Upper lobe of right lung (tissue), 1 donor: ENCODE measurements at regions not wholly inside any gene's neighbourhood (a gene's known extent, or its start where the extent isn't known, plus 50 kb on each side); places are given as distances from the start of the nearest gene placed in this dataset.

Experiments
- ATAC-seq: fragments of 200-7000 bp; cut with Tn5 transposase; one replicate; pipeline ENCODE4 v1.9.1; 2020; ENCODE audit warnings: mild to moderate bottlenecking, moderate library complexity
- DNase-seq: peaks from one replicate; pipeline ENCODE4 v3.0.0-alpha.2; 2020
- H3K27ac ChIP-seq: fragments of 200-600 bp; one replicate; pipeline ENCODE4 v1.8.0; 2022
- H3K27me3 ChIP-seq: fragments of 200-600 bp; one replicate; pipeline ENCODE4 v1.8.0; 2022; ENCODE audit warnings: mild to moderate bottlenecking
- H3K36me3 ChIP-seq: fragments of 200-600 bp; one replicate; pipeline ENCODE4 v1.8.0; 2022
- H3K4me1 ChIP-seq: fragments of 200-600 bp; one replicate; pipeline ENCODE4 v1.8.0; 2022
- H3K4me3 ChIP-seq: fragments of 200-600 bp; one replicate; pipeline ENCODE4 v1.8.0; 2022; ENCODE audit warnings: mild to moderate bottlenecking
- H3K9me3 ChIP-seq: fragments of 200-600 bp; one replicate; pipeline ENCODE4 v1.8.0; 2022
- CTCF ChIP-seq: fragments of 200-600 bp; IDR thresholded peaks from one replicate; pipeline ENCODE4 v1.8.0; 2022; ENCODE audit warnings: antibody characterized with exemption
- intact Hi-C: fragments of 100-400 bp; cut with DNase I; formaldehyde crosslinking; loops from one replicate; pipeline ENCODE4 v1.11.0; 2022
- donor health status: DM: no; HTN: yes; CAD: no; lungs with severe emphysema.

GRCh38 chr10:33716501-33717267 is 382.2 kb upstream of the NRP1 start:
- Histone ChIP-seq H3K27me3 (no peaks in the 10 kb centered on the region), H3K36me3 (no peaks in the 10 kb centered on the region), H3K4me1 (peaks cover 3% of the 10 kb centered on the region), H3K4me3 (no peak overlapping the region), H3K9me3 (no peaks in the 10 kb centered on the region), H3K27ac (no peak overlapping the region)
- TF ChIP-seq CTCF, result no peak
- ATAC-seq, result no peak
- DNase-seq, result no peak
- intact Hi-C loops, result no loop called here

DNA sequence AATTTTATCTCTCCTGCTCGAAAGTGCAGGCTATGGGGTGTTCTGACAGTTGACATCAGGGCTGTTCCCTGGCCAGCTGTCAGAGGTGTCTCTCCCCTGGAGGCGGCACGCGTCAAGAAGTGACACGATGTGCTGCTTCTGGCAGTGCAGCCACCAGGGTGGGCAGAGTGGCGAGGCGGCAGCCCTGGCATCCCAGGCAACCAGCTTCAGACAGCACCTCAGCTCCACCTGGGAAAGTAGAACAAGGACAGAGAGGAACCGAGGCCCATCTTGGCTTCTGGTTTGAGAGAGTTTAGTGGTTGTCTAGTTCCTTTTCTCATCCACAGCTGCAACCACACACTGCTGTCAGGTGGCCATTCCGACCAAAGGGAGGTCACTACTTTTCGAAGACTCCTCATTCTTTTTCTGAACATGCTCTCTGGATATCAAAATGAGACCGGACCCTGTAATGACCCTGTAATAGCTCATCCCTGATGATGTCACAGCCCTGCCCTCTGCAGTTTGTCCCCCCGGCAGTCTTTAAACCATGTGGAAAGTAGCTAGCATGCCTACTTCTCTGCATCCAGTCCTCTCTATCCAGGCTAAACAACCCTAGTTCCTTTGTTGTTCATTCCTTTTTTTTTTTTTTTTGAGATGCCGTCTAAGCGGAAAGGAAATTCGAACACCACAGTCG is 381.0 kb upstream of the NRP1 start:
- no peak for TF ChIP-seq CTCF
- no peak overlapping the region for H3K27ac ChIP-seq
- no peak for DNase-seq

DNA sequence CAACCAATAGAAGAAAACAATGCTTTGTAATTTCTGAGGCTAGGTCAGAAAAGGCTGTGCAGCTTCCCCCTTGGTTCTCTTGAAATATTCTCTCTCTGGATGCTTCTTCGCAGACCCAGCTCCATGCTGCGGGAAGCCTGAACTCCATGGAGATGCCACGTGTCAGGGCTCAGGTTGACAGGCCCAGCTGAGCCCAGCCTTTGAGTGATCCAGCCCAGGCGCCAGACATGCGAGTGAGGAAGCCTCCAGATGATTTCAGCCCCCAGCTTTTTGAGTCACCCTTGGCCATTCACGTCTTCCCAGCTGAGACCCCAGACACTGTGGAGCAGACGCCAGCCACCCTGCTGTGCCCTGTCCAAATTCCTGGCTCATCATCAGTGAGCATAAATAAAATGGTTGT is 378.4 kb upstream of the NRP1 start:
- no peak for TF ChIP-seq CTCF
- intact Hi-C loops, result no loop called here
- ATAC-seq (no peak), DNase-seq (no peak)
- no peak overlapping the region for H3K27ac ChIP-seq
- no peaks in the 10 kb centered on the region for H3K27me3 ChIP-seq
- H3K9me3 ChIP-seq, result no peaks in the 10 kb centered on the region
- H3K4me3 ChIP-seq, result no peak overlapping the region
- peaks cover 3% of the 10 kb centered on the region for H3K4me1 ChIP-seq
- H3K36me3 ChIP-seq, result no peaks in the 10 kb centered on the region

More for the DNA sequence above, 381.0 kb upstream of the NRP1 start:
- no peaks in the 10 kb centered on the region for H3K9me3 ChIP-seq
- peaks cover 3% of the 10 kb centered on the region for H3K4me1 ChIP-seq
- no peaks in the 10 kb centered on the region for H3K36me3 ChIP-seq
- no peaks in the 10 kb centered on the region for H3K27me3 ChIP-seq
- intact Hi-C loops, result no loop called here
- no peak for ATAC-seq
- H3K4me3 ChIP-seq, result no peak overlapping the region

GRCh38 chr10:33710006-33710405 is 375.5 kb upstream of the NRP1 start:
- Histone ChIP-seq H3K4me3 (no peak overlapping the region), H3K9me3 (no peaks in the 10 kb centered on the region), H3K4me1 (no peaks in the 10 kb centered on the region), H3K27me3 (no peaks in the 10 kb centered on the region), H3K36me3 (no peaks in the 10 kb centered on the region), H3K27ac (no peak overlapping the region)
- TF ChIP-seq CTCF, result no peak
- ATAC-seq (no peak), DNase-seq (no peak)
- intact Hi-C loops, result no loop called here

- DNase-seq (no peak), ATAC-seq (no peak)
- no peaks in the 10 kb centered on the region for H3K4me1 ChIP-seq
- H3K4me3 ChIP-seq, result no peak overlapping the region
- no peak for TF ChIP-seq CTCF
- H3K27ac ChIP-seq, result no peak overlapping the region
- intact Hi-C loops, result no loop called here
- no peaks in the 10 kb centered on the region for H3K27me3 ChIP-seq
- no peaks in the 10 kb centered on the region for H3K9me3 ChIP-seq
- H3K36me3 ChIP-seq, result no peaks in the 10 kb centered on the region
These were observed 374.7 kb upstream of the NRP1 start for GRCh38 chr10:33709008-33709753.
